ENCODE measurements at regions not wholly inside any gene's neighbourhood (a gene's known extent, or its start where the extent isn't known, plus 50 kb on each side); places are given as distances from the start of the nearest gene placed in this dataset.

DNA sequence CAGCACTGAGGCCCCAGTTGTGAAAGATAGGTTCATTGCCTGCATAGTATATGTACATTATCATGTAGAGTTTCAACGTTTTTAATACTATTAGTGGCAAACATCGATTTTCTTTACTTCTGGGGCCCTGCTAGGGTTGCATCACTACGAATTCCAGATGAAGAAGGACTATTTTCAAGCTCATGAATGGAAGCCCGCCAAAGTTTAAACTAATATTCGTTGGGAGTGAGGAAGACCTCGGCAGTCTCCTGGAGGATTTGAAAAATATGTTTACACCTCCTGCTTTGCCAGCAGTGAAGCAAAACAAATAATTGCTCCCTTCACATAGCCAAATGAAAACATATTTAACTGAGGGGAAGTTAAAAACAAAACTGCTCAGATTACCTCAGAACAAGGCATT lies 672.9 kb upstream of the NOVA1 start:
- no peak for TF ChIP-seq FOXA1 (IDR thresholded peaks at IDR 0.05)
- no peak for TF ChIP-seq FOXK2 (IDR thresholded peaks at IDR 0.05)
- no peak for TF ChIP-seq L3MBTL2 (conservative IDR thresholded peaks at IDR 0.05)

All from HEK293T (cell line).